Astrocyte (in vitro differentiated cells and primary cell): ENCODE measurements at regions not wholly inside any gene's neighbourhood (a gene's known extent, or its start where the extent isn't known, plus 50 kb on each side); places are given as distances from the start of the nearest gene placed in this dataset.

Experiments
- DNase-seq: peaks from one replicate; pipeline ENCODE4 v3.0.0-alpha.2; 2010; ENCODE audit warnings: low read depth
- FAIRE-seq: peaks from 2 replicates; lab custom pipeline; 2011; peaks lifted over from hg19 to GRCh38; lab: Jason Lieb, UNC
- H2AFZ ChIP-seq: 2 replicates; pipeline ENCODE4 v1.6.0; 2012; ENCODE audit warnings: low read depth, low read length, inconsistent platforms
- H3K27ac ChIP-seq: 2 replicates; pipeline ENCODE4 v1.5.1; 2011; ENCODE audit warnings: low read depth, low read length, inconsistent platforms
- H3K27me3 ChIP-seq: 2 replicates; pipeline ENCODE4 v1.6.0; 2011; ENCODE audit warnings: low read length, inconsistent platforms; ENCODE audit not compliant: insufficient read depth
- H3K36me3 ChIP-seq: 2 replicates; pipeline ENCODE4 v1.5.1; 2011; ENCODE audit warnings: low read length, inconsistent platforms; ENCODE audit not compliant: insufficient read depth
- H3K4me1 ChIP-seq: 2 replicates; pipeline ENCODE4 v1.5.1; 2011; ENCODE audit warnings: low read length, inconsistent platforms; ENCODE audit not compliant: insufficient read depth
- H3K4me2 ChIP-seq: 2 replicates; pipeline ENCODE4 v1.6.0; 2012; ENCODE audit warnings: low read length, inconsistent platforms
- H3K4me3 ChIP-seq: 2 replicates; pipeline ENCODE4 v1.5.1; 2011; ENCODE audit warnings: low read depth, mild to moderate bottlenecking, low read length, inconsistent platforms; ENCODE audit not compliant: insufficient read depth
- H3K79me2 ChIP-seq: 2 replicates; pipeline ENCODE4 v1.6.0; 2012; ENCODE audit warnings: mild to moderate bottlenecking, low read length, inconsistent platforms; ENCODE audit not compliant: insufficient read depth
- H3K9ac ChIP-seq: 2 replicates; pipeline ENCODE4 v1.6.0; 2012; ENCODE audit warnings: mild to moderate bottlenecking, low read length, inconsistent platforms
- H3K9me3 ChIP-seq: 2 replicates; pipeline ENCODE4 v1.5.1; 2012; ENCODE audit warnings: low read depth, mild to moderate bottlenecking, low read length, inconsistent platforms; ENCODE audit not compliant: insufficient read depth
- H4K20me1 ChIP-seq: 2 replicates; pipeline ENCODE4 v1.6.0; 2012; ENCODE audit warnings: low read length, inconsistent platforms; ENCODE audit not compliant: insufficient read depth
- H3K27ac Mint-ChIP-seq: one replicate; pipeline ENCODE4 v1.8.0; 2021; ENCODE audit warnings: mild to moderate bottlenecking, mixed read lengths; ENCODE audit not compliant: unreplicated experiment
- H3K27me3 Mint-ChIP-seq: one replicate; pipeline ENCODE4 v1.8.0; 2021; ENCODE audit warnings: low read depth, mixed read lengths; ENCODE audit not compliant: unreplicated experiment
- H3K36me3 Mint-ChIP-seq: one replicate; pipeline ENCODE4 v1.8.0; 2021; ENCODE audit warnings: low read depth, mixed read lengths; ENCODE audit not compliant: unreplicated experiment
- H3K4me1 Mint-ChIP-seq: one replicate; pipeline ENCODE4 v1.8.0; 2021; ENCODE audit warnings: low read depth, mixed read lengths; ENCODE audit not compliant: unreplicated experiment
- H3K4me3 Mint-ChIP-seq: one replicate; pipeline ENCODE4 v1.8.0; 2021; ENCODE audit warnings: mild to moderate bottlenecking, moderate library complexity, mixed read lengths; ENCODE audit not compliant: unreplicated experiment
- H3K9me3 Mint-ChIP-seq: one replicate; pipeline ENCODE4 v1.8.0; 2021; ENCODE audit warnings: mild to moderate bottlenecking, mixed read lengths; ENCODE audit not compliant: unreplicated experiment
- EZH2 ChIP-seq: IDR thresholded peaks from 2 replicates; pipeline ENCODE4 v1.6.1; 2012; ENCODE audit warnings: mild to moderate bottlenecking, low read length, inconsistent platforms; ENCODE audit not compliant: insufficient read depth
- TF ChIP-seq, protein P1 (sequence below): IDR thresholded peaks from 2 replicates; pipeline ENCODE4 v1.5.1; 2011; ENCODE audit warnings: low read depth, mild to moderate bottlenecking, inconsistent platforms, low read length, moderate library complexity; ENCODE audit not compliant: insufficient read depth

- TF ChIP-seq, protein P1, sequence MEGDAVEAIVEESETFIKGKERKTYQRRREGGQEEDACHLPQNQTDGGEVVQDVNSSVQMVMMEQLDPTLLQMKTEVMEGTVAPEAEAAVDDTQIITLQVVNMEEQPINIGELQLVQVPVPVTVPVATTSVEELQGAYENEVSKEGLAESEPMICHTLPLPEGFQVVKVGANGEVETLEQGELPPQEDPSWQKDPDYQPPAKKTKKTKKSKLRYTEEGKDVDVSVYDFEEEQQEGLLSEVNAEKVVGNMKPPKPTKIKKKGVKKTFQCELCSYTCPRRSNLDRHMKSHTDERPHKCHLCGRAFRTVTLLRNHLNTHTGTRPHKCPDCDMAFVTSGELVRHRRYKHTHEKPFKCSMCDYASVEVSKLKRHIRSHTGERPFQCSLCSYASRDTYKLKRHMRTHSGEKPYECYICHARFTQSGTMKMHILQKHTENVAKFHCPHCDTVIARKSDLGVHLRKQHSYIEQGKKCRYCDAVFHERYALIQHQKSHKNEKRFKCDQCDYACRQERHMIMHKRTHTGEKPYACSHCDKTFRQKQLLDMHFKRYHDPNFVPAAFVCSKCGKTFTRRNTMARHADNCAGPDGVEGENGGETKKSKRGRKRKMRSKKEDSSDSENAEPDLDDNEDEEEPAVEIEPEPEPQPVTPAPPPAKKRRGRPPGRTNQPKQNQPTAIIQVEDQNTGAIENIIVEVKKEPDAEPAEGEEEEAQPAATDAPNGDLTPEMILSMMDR = no peak
- no peak for TF ChIP-seq EZH2
- Histone ChIP-seq H3K27me3 (no peaks in the 10 kb centered on the region), H3K27ac (no peak overlapping the region), H4K20me1 (no peaks in the 10 kb centered on the region), H3K4me2 (no peak overlapping the region), H3K79me2 (no peaks in the 10 kb centered on the region), H3K9ac (no peak overlapping the region), H3K4me3 (no peak overlapping the region), H2AFZ (no peak overlapping the region), H3K36me3 (no peaks in the 10 kb centered on the region), H3K9me3 (no peaks in the 10 kb centered on the region), H3K4me1 (no peaks in the 10 kb centered on the region)
- no peak for DNase-seq
- Mint-ChIP-seq H3K4me1 (peaks cover 2% of the 10 kb centered on the region), H3K27me3 (peaks cover 56% of the 10 kb centered on the region), H3K9me3 (no peaks in the 10 kb centered on the region), H3K4me3 (no peak overlapping the region), H3K36me3 (no peaks in the 10 kb centered on the region), H3K27ac (no peak overlapping the region)
- no peak for FAIRE-seq
Observed at GRCh38 chr4:82069883-82070638, 303.7 kb downstream of the HNRNPD start.

DNA sequence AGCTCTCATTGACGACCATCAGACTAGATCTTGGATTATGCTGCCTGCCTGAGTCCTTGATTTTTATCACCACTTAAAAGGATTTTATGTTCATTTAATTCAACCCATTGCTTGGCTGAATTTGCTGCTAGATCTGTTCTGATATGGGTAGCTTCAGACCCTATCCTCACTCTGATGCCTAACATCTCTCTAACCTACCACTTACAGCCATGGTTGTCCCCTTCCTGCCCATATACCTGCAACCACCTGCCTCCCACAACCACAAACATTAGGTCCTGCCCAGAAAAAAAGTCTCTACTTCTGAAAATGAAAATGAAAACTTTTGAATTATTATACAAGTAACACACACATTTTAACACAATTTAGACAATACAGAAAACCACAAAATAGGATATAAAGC, 310.8 kb downstream of the HNRNPD start:
- Mint-ChIP-seq H3K36me3 (no peaks in the 10 kb centered on the region), H3K9me3 (no peaks in the 10 kb centered on the region)
- DNase-seq = no peak

More for the DNA sequence above, 310.8 kb downstream of the HNRNPD start:
- Histone ChIP-seq H3K9me3 (no peaks in the 10 kb centered on the region), H3K27ac (no peak overlapping the region), H4K20me1 (no peaks in the 10 kb centered on the region), H3K4me3 (no peak overlapping the region), H3K27me3 (no peaks in the 10 kb centered on the region), H2AFZ (no peak overlapping the region), H3K4me2 (no peak overlapping the region), H3K79me2 (no peaks in the 10 kb centered on the region), H3K36me3 (no peaks in the 10 kb centered on the region), H3K4me1 (no peaks in the 10 kb centered on the region), H3K9ac (no peak overlapping the region)
- no peak for FAIRE-seq
- Mint-ChIP-seq H3K4me1 (no peaks in the 10 kb centered on the region), H3K4me3 (no peak overlapping the region), H3K27ac (no peak overlapping the region), H3K27me3 (peaks cover 54% of the 10 kb centered on the region)
- TF ChIP-seq EZH2 = no peak
- TF ChIP-seq, protein P1 = no peak
